AG04449 (cell line): ENCODE measurements at regions not wholly inside any gene's neighbourhood (a gene's known extent, or its start where the extent isn't known, plus 50 kb on each side); places are given as distances from the start of the nearest gene placed in this dataset.

Source experiments
- CTCF ChIA-PET: fragments of 350-600 bp; formaldehyde crosslinking; extraction: SDS; loops from one replicate; lab custom pipeline; 2021; ENCODE audit warnings: antibody characterized with exemption; lab: Yijun Ruan, JAX
- POLR2A ChIA-PET: fragments of 400-600, 350-600 bp; formaldehyde crosslinking; extraction: SDS; loops from one replicate; lab custom pipeline; 2020; ENCODE audit warnings: antibody characterized with exemption, inconsistent platforms; lab: Yijun Ruan, JAX
- DNase-seq: peaks from one replicate; pipeline ENCODE4 v3.0.0-alpha.2; 2010; ENCODE audit warnings: low read depth, low spot score
- H3K4me3 ChIP-seq: 2 replicates; pipeline ENCODE4 v1.5.1; 2011; ENCODE audit warnings: low read depth, mild to moderate bottlenecking, control low read depth, low read length
- CTCF ChIP-seq: IDR thresholded peaks from one replicate; pipeline ENCODE4 v1.5.1; 2011; ENCODE audit warnings: mild to moderate bottlenecking, moderate library complexity, low read length, control low read depth, inconsistent platforms; ENCODE audit not compliant: insufficient read depth; ENCODE audit errors: missing control alignments

- POLR2A ChIA-PET, result no interaction called here
- TF ChIP-seq CTCF, result no peak
- DNase-seq, result no peak
- no peak overlapping the region for H3K4me3 ChIP-seq
- CTCF ChIA-PET, result no interaction called here
Observed at GRCh38 chr7:31171984-31172383, 119.9 kb downstream of the ADCYAP1R1 start.

- H3K4me3 ChIP-seq, result no peak overlapping the region
- no peak for DNase-seq
- ChIA-PET CTCF (interaction anchor here (1.2 kb wide), 1 partner anchor 38 kb away, joined by 3 read pairs; no protein-coding TSS in a partner anchor), POLR2A (no interaction called here)
- no peak for TF ChIP-seq CTCF
Observed at GRCh38 chr7:31171216-31171785, 119.2 kb downstream of the ADCYAP1R1 start.
